GM04504 (cell line): ENCODE measurements at regions not wholly inside any gene's neighbourhood (a gene's known extent, or its start where the extent isn't known, plus 50 kb on each side); places are given as distances from the start of the nearest gene placed in this dataset.

ENCODE experiments used
- DNase-seq: peaks from one replicate; pipeline ENCODE4 v3.0.0-alpha.2; 2012; ENCODE audit warnings: low read depth

DNA sequence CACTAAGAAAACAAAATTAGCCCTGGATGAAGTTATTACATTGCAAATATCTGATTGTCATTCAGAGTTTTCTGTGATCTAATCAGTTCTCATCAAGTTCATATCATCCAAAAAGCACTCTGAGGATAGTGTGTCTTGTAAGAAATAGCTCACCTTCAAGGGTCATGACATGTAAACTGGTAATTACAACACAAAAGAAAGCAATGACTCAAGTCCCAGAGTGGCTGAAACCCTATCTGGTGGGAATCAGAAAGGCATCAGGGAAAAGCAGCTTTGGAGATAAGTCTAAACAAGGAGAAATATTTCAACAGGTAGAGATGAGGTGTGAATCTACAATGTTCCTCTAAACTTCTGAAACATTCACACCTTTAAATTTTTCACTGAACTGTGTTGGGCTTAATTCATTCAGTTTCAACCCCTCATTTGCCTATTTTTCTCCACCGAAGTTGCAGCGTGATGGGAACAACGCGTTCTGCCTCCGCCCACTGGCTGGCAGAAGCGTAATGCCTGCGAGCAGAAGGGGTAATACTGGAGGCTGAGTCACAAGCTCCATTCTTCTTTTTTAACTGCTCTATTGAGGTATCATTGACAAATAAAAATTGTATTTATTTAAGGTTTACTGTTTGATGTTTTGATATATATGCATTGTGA is 155.2 kb upstream of the IPO5 start:
- DNase-seq = no peak

DNA sequence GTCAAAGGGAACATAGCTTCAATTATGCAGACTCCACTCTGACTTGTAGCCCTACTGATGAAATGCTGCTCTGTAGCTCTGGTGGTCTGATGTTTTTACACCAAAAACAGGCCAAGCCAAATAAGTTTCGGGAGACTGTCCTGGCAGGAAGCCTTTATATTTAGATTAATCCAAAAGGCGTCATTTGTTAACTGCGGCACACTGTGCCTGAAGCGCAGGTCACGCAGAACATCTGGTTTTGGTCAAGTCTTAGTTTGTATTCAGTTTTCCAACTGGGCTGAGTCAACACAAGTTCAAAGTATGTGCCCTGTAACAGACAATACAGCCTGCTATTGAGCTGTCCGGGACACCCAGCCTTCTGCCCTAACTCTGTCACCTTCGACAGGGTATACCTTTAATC is 154.6 kb upstream of the IPO5 start:
- no peak for DNase-seq

DNA sequence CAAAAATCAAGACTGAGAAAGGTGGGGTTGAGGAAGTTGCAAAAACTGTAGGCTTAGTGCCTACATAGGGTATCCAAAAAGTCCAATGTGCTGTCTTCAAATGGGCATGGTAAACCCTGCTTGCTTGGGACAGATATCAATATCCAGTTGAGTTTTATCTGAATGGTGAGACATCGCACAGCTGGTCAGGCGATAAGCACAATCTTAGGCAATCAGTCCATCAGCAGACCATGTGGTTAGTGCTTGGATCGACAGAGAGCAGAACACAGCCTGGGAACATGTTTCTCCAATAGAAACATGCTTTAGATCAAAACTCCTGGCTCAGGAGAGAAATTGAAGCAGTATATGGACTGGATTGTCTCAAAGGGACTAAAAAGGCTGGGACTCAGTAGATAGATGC is 151.3 kb upstream of the IPO5 start:
- DNase-seq = no peak

DNA sequence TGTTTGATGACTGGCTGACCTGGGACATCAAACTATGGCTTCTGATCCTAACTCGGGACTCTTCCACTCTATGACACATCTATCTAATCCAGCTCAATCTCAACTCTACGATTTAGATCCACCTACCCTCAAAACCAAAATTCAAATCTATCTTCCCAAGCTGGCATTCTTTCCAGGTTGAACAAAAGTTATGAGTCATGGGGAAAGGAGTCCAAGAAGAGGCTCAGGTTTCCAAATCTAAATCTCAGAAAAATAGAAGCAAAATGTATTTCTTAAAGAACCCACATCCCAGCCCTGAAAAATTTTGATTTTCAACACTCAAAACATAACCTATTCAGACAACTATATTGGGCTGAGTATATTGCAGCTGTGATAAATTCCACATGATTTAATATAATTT is 143.9 kb upstream of the IPO5 start:
- DNase-seq = no peak

DNA sequence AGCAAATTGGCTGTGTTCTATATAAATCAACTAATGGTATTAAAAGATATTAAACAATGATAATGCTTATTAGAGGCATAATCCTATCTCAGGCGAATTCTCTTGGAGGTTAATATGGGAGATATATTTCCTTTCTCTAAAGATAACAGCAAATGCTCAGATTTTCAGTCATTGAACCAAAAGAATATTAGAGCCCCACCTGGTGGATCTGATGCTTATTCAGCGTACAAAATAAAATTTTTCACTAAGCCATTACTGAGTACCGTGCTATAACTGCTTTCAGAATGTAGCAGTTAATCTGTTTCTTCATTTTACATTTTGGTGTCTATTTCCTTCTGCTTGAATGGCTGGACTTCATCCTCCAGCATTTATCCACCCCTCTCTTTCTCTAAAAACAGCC is 143.3 kb upstream of the IPO5 start:
- no peak for DNase-seq

DNA sequence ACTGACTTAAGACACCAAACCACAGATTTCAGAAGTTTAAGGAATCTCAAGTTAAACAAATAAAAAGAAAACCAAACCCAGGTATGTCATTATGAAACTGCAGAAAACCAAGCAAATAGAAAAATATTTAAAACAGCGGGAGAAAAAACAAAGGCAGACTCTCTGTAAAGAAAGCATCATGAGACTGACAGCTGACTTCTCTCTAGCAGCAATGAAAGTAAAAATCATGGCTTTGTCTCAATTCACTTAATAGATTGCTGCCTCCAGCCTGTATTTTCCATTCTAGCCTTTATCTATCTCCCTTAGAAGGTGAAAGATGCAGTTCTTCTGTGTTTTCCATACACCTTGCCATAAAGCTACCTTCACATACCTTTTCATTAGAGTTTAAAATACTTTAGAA is 131.1 kb upstream of the IPO5 start:
- DNase-seq = no peak

DNA sequence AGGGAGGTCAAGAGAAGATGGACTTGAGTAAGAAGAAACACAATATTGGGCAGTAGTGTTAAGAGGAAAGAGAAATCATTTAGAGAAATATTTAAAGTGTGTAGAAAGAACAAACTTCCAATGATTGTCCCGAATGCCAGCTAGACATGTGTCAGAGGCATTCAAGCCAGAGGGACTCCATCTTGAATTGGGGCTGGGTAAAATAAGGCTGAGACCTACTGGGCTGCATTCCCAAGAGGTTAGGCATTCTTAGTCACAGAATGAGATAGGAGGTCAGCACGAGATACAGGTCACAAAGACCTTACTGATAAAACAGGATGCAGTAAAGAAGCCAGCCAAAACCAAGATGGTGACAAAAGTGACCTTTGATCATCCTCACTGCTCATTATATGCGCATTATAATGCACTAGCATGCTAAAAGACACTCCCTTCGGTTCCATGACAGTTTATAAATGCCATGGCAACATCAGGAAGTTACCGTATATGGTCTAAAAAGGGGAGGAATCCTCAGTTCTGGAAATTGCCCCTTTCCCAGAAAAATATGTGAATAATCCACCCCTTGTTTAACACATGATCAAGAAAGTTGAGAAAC is 127.0 kb upstream of the IPO5 start:
- no peak for DNase-seq

DNA sequence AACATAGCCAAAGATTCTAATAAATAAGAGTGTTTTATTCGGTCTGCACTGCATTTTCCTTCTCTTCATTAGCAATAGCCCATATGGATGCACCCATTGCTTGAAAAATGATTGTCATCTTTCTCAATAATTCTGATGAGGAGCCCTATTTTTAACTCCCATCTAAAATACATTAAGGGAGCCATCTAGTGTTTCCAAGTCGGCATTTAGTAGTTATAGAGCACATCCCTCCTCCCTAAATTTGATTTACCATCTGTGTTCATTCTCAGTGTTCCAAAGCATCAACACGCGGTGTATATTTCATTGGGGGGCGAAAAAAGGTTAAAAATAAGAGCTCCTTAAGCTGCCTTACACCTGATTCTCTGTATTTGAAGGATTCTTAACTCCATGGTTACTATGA is 119.2 kb upstream of the IPO5 start:
- DNase-seq = no peak

DNA sequence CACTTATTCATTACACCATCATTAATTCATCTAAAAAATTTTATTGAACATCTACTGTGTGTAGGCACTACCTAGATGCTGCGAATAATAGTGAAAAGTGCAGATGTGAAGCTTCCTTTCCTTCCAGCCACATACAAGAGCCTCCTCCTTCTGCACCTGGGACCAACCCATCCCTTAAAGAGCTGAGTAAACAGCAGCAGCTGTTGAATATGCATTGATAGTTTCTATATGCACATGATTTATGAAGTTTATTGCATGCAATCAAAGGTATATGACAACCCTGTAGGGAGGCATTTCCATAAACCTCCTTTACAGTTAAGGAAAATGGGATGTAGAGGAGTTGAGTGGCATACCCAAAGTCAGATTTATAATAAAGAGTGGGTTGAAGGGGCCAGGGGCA is 110.3 kb upstream of the IPO5 start:
- DNase-seq = no peak

DNA sequence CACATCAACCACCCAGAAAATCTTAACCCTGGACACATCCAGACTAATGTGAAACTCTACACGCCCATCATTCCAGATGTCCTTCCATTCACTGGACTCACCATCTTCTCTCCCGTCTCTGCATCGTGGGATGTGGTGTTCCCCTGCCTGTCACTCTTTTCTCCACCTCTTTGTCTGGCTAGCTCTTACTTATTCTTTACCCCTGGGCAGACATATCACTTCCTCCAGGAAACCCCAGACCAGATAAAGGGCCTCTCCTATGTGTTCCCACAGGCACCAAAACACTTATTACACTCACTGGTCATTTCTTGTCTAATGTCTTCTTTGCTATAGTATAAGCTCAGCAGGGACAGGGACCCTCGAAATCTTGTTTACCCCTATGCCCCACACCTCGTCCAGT is 109.3 kb upstream of the IPO5 start:
- no peak for DNase-seq

DNA sequence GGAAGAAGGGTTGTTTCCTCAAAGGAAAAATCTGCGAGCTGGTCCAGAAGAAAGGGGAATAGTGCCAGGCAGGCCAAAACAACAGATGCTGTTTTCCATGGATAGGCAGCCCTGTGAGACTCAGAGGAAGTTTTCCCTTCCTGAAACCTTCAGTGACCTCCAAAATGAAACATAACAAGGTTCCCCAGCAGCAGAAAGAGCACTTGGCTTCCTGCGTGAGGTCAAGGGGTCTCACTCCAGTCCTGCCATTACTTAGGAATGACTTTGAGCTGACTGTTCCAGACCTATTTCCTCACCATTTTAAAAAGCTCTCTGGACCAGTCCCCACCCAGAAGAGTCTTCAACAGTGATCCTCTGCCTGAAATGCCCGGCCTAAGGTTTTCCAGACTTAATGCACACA is 104.6 kb upstream of the IPO5 start:
- no peak for DNase-seq

DNA sequence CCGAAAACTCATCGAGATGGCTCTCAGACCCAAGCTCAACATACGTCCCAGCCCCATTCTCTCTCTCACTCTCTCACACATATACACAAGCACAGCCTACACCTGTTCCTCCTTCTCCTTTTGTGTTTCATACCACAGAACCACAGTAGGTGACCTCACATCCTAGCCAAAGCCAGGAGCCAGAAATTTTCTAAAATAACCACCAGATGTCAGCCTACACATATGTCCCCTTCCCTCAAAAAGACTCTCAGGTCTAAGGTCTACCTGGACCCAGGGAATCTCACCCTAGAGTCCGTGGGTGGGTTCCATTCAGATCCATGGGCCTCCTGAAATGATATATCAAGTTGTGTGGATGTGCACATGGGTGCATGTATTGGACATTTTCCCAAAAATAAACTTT is 104.2 kb upstream of the IPO5 start:
- DNase-seq = no peak

DNA sequence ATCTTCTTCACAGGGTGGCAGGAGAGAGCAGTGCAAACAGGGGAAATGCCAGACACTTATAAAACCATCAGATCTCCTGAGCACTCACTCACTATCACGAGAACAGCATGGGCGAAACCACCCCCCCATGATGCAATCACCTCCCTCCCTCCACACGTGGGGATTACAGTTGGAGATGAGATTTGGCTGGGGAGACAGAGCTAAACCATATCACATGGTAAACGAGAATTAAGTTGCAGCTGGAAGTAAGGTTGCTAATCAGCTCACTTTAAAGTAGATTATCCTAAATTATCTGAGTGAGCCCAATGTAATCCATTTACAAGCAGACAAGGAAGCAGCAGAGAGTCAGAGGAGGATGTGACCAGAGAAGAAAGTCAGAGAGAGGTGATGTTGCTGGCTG is 102.2 kb upstream of the IPO5 start:
- DNase-seq = no peak

DNA sequence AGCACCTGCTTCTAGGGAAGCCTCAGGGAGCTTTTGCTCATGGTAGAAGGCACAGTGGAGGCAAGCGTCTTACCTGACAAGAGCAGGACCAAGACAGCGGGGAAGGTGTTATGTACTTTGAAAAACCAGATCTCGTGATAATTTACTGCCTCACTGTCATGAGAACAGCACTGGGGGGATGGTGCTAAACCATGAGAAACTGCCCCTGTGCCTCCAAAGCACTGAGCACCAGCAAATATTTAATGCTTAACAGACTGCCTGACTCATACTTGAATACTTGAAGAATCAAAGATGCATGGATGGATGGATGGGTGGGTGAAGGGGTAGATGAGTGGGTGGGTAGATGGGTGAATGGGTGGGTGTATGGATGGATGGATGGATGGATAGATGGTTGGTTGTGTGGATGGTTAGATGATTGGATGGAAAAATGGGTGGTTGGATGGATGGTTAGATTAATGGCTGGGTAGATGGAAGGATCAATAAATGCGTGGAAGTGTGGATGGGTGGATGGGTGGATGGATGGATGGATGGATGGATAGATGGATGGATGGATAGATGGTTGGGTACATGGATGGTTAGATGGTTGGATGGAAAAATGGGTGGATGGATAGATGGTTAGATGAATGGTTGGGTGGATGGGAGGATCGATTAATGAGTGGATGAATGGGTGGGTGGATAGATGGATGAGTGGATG is 101.1 kb upstream of the IPO5 start:
- DNase-seq = no peak

DNA sequence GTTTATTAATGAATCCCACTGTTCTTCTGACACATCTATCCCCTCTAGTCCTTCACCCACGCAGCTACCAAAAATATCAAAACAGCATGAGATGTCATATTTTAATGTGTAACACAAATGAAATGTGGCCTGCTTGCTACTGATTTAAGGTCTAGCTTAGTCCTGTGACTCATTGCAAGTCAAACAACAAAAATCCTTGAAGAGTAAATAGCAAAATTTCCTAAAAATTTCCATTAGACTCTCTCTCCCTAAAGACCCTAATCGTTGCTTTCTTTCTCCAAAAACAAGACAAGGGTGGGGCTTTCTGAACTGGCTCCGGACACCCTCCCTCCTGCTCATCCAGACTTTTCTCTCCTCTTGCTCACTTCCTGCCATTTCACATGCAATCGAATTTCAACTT is 99.9 kb upstream of the IPO5 start:
- DNase-seq = no peak

DNA sequence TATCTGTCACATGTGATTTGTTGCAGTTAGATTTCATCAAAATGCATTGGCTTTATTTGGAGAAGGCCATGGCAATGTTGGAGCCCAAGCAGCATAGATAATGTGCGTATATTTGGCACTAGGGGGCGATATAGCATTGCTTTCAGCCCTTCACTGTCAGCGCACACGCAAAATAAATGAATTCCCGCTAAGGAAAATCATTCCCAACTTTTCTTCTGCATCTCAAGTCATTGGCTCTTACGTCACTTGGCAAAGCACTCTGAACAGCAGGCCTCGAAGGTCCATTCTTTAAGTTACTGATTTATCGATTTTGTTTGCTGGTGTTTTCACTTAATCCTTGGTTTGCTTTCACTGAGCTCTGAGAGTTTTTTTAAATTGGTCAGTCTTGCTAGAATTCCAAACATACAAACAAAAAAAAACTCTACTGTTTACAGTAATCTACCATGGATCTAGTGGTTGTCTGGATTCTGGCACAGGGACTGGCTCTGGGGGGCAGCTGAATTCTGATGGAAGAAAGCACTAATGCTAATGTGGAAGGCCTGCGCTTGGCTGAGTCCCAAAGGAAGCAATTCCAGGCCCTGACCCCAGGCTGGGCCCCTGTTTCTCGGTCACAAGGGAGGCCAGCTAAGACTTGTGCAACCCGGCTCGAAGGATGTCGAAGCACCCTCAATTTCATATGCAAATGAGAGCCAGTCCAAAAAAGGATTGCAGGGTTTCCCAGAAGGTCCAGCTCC is 97.7 kb upstream of the IPO5 start:
- DNase-seq = peak; percentile 76

DNA sequence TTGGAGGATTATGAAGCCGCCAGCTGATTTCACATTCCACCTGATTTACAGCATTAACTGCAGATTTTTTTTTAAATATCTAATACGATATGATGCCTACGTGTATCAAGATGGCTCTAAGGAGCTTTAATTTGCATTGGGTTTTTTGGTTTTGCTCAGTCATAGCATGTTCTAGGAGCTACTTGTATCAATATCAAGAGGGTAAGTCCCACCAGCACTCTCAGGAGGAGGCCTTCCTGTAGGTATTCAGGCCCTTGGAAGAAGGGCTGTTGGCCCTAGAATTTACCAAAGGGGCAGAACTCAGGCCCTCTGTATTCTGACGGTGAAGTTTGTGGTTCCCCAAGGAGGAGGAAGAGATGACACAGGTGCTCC is 97.2 kb upstream of the IPO5 start:
- DNase-seq = no peak

DNA sequence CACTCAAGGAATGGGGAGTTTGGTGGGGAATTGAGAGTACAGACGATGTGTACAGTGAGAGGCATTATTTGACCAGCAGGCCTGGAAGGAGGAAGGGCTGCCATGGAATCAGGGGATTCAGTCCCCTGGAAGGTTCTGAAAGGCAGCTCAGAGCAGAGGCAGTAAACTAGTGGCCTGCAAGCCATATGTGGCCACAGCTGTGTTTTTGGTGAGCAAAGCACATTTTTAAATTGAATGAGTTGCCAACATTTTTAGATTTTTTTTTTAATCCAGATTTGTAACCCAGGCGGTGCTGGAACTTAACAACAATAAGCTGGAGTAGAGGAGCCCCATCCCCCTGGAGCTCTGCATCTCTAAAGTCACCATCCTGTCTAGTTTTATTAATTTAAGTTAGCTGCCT is 95.3 kb upstream of the IPO5 start:
- no peak for DNase-seq

DNA sequence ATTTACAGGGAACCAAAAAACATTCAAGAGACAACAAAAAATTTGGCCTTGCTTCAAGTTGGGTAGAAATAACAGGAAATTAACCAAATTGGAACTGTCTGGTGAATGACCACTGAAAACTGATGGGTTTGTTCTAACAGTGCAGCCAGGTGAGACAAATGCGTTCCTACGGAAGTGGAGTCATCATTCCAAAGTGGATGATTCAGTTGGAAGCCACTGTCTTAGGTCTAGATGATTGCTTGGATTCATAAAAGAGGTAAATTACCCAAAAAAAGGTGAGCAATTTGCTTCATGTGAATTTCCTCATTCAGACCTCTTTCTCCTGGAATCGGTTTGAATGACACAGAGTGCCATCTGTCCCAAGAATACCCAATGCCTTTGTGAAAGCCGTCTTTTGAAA is 87.1 kb upstream of the IPO5 start:
- DNase-seq = no peak

DNA sequence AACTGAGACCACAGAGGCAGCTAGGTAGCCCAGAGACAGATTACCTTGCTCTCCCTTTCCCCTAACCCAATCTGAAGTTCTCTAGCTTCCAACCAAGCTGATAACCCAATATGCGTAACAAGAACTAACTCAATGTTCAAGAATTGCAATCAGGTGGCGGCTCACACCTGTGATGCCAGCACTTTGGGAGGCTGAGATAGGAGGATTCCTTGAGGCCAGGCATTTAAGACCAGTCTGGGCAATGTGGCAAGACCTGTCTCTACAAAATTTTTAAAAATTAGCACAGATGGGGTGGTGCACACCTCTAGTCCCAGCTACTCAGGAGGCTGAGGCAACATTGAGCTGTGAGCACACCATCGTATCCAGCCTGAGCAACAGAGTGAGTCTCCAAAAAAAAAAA is 86.7 kb upstream of the IPO5 start:
- DNase-seq = no peak

DNA sequence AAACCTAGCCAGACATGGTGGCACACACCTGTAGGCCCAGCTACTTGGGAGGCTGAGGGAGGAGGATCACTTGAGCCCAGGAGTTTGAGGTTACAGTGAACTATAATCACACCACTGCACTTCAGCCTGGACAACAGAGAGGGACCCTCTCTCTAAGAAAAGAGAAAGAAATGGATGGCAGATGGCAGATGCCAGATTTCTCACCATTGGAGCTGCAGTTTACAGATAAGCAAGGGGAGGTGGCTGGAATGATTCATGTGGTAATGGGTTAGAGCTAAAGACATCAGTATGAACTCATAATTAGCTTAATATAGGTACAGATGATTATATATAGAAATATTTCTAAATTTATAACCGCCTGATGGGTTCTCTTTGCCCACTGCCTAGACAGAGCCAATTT is 80.1 kb upstream of the IPO5 start:
- no peak for DNase-seq

DNA sequence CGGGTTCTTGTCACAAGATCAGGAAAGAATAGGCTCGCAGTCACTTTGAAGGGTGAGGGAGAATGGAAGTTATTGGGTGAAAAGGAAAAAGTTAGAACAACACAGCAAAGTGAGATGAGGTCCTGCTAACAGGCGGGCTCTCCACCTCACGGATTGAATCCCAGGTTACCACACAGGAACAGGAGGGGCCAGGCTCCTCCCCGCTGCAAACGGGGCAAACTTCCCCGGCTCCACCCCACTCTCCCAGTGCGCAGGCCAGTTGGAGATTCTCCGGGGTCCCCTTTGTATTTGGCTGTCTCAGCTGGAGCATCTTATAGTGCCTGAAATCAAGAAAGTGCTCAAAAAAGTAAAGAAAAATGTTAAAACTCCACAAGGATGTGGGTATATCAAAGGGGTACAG is 78.3 kb upstream of the IPO5 start:
- DNase-seq = no peak

DNA sequence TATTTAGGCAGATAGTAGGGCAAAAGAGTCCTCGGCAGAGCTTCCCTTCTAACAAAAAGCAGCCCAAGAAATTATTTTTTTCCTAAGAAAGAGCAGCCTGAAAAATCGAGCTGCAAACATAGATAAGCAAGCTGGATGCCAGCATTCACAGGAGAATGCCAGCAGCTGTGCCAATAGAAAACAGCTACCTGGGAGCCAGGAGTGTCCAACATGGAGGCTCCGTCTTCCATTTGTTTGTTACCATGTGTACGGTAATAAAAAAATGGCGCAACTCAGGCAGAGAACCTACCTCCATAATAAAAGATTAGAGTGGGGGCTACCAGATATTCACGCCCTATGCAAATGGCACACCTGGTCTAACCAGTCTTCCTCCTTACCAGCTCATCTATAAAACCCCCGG is 77.6 kb upstream of the IPO5 start:
- no peak for DNase-seq
